HS-5 (cell line): ENCODE measurements at regions not wholly inside any gene's neighbourhood (a gene's known extent, or its start where the extent isn't known, plus 50 kb on each side); places are given as distances from the start of the nearest gene placed in this dataset.
A peak's percentile ranks its signal among the peaks of the same experiment; 100 is the strongest.
"Not testable (repeated sequence)": the region's sequence is repeated elsewhere in the genome, so short reads cannot be mapped to it uniquely, and the experiment has no call there.

Experiments used
- DNase-seq: peaks from one replicate; pipeline ENCODE4 v3.0.0-alpha.2; 2012; ENCODE audit warnings: low read depth

- no peak for DNase-seq
These were observed 235.8 kb downstream of the EN1 start for GRCh38 chr2:118611691-118612090.

GRCh38 chr2:118609138-118609537, 238.3 kb downstream of the EN1 start:
- DNase-seq, result no peak

- DNase-seq, result no peak
These were observed 239.8 kb downstream of the EN1 start for GRCh38 chr2:118607641-118608040.

DNA sequence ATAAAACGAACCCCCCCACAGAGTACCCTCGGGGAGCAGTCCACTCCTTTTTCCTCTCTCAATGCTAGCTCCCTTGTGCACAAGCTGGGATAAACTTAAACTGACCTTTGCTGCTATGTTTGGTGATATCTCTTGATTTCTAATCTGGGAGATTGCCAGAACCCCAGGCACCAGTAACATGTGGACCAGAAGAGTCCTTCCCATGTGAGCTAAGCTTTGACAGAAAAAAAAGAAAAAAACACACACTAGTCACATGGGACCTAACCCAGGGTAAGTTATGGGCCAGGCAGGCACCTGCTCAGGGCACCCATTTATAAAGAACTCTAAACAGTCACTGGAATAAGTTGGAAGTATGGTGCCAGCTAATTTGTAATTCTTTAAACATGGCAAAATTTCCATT, 242.6 kb downstream of the EN1 start:
- DNase-seq, result no peak

DNA sequence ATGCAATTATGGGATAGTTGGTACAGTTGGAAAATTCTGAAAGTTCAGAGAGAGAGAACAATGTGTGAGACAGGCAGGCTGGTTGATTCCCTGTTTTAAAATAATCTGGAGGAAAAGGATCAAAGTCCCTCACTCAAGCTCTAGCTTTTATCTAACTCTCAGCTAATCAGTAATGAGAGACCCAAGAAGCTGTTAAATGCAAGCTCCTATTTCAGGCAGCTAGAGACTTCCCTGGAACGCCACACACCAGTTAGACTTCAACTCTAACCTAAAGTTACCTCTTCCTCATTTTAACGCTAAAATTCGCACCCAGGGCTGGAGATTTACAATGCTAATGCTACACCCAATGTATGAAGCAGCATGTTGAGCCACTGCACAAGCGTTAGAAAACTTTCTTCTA, 243.1 kb downstream of the EN1 start:
- DNase-seq, result no peak

DNA sequence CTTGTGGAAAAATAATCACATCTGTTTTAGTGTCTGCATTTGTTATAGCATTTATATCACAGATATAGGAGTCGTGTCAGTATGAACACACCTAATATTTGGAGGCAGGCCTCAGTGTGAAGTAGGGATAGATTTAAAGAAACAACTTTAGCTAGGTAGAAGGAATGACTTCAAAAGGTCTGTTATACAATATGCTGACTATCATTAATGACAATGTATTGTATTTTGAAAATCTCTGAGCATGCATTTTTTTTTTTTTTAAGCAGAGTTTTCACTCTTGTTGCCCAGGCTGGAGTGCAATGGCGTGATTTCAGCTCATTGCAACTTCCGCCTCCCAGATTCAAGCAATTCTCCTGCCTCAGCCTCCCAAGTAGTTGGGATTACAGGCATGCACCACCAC, 248.3 kb downstream of the EN1 start:
- no peak for DNase-seq

GRCh38 chr2:118596620-118597019, 250.8 kb downstream of the EN1 start:
- DNase-seq, result no peak

DNA sequence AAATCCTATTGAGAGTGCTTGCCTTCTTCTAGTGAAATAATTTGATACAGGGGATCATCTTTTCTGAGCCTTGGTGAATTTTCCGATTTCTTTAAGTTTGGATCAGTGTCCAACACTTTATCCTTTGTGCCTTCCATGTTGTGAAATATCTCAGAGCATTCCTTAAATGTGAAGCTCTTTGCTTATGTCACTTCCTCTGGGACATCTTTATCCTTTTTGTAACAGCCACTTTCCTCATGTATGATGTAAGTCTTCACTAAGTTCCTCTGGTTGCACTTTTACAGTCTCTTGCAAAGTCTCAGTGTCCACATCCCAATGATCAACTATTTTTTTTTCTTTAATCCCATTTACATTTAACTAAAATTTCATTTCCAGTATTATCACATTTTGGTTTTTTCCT, 254.2 kb downstream of the EN1 start:
- no peak for DNase-seq

GRCh38 chr2:118591223-118591622, 256.2 kb downstream of the EN1 start:
- DNase-seq, result no peak

DNA sequence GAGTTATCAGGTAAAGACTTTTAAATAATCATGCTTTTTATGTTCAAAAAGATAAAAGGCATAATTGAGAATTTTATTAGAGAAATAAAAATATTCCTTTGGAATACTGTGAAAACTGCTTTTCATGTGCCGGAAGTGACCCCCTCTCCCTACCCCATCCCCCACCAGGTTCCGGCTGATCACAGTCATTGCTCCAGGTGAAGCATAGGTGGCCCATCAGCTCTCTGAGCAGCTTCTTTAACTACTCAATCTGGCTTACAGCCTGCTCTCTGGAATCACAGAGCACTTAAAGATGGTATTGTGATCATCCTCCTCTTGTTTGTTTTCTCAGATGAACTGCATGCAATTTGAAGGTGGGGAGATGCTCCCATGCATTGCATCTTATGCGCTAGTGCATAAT, 257.7 kb downstream of the EN1 start:
- DNase-seq, result no peak

DNA sequence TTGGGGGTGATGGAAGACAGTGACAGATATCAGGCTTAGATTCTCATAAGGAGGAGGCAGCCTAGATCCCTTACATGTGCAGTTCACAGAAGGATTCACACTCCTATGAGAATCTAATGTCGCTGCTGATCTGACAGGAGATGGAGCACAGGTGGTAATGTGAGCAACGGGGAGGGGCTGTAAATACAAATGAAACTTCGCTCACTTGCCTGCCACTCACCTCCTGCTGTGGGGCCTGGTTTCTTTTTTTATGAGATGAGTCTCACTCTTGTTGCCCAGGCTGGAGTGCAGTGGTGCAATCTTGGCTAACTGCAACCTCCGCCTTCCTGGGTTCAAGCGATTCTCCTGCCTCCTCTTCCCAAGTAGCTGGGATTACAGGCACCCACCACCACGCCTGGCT, 258.6 kb downstream of the EN1 start:
- DNase-seq, result no peak

GRCh38 chr2:118586312-118586711, 261.1 kb downstream of the EN1 start:
- DNase-seq, result no peak

DNA sequence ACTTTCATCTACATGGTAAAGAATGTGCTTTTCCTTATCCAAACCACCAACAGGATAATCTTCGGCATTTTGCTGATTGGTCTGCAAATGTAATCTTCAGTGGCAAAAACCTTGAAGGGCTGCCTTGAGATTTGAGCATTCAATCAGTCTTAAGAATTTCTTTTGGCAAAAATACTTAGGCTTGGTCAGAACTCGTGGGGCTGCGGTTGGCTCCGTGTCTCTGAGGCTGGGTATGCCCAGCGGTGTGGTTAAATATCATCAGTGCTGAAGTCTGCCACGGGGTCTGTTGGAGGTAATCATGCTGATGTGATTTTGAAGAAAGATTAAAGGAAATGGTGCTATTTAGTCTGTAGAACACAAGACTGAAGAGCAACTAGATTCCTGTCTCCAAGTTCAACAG, 262.6 kb downstream of the EN1 start:
- DNase-seq, result no peak

- DNase-seq, result no peak
These were observed 263.2 kb downstream of the EN1 start for GRCh38 chr2:118584062-118584749.

DNA sequence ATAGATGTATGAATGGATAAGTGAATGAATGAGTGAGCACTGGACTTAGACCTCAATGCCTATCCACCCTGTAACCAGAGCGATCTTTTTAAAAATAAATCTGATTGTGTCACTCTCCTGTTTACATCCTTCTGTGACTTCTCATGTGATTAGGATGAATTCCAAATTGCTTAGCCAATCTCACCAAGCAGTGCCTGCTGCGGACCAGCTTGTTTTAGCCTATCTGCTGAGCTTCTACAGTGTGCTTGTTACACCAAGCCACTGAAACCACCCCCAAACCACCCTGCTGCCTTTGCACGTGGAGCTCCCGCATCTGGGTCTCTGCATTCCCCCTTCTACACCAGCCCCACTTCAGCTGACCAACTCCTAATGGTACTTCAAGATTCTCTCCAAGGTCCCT, 265.4 kb downstream of the EN1 start:
- DNase-seq, result no peak

GRCh38 chr2:118580651-118581050, 266.8 kb downstream of the EN1 start:
- peak; percentile 44 for DNase-seq

GRCh38 chr2:118580107-118580506, 267.3 kb downstream of the EN1 start:
- DNase-seq, result no peak

DNA sequence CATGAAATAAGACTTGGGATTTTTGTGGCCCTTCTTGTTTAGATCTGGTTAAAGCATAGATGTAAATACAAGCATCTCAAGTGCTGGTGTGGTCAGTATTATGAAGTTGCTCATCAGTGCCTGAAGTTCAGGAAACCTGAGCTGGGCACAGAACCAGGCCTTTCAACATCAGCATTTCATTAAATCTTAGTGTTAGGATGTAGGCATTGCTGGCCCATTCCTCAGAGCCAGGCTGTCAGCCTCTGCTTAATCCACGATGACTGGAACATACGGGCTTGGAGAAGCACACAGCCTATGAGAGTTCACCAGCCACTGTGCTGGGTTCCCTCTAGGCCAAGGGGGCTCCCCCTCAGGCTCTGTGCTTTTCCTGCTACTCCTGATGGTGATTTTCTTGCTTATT, 270.2 kb downstream of the EN1 start:
- no peak for DNase-seq

GRCh38 chr2:118576109-118576855, 271.2 kb downstream of the EN1 start:
- DNase-seq, result no peak

DNA sequence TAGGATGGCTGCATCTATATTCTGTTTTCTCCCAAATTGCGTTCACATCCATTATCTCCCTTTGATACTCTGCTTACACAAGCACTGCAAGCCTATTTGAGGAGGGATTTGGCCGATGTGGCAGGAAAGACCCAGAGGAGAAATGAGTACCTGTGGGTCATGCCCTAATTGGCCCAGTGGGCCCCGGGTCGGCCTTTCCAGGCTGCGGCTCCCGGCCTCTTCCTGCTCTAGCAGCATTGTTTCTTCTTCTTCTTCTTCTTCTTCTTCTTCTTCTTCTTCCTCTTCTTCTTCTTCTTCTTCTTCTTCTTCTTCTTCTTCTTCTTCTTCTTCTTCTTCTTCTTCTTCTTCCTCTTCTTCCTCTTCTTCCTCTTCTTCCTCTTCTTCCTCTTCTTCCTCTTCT, 275.1 kb downstream of the EN1 start:
- not testable (repeated sequence) for DNase-seq

DNA sequence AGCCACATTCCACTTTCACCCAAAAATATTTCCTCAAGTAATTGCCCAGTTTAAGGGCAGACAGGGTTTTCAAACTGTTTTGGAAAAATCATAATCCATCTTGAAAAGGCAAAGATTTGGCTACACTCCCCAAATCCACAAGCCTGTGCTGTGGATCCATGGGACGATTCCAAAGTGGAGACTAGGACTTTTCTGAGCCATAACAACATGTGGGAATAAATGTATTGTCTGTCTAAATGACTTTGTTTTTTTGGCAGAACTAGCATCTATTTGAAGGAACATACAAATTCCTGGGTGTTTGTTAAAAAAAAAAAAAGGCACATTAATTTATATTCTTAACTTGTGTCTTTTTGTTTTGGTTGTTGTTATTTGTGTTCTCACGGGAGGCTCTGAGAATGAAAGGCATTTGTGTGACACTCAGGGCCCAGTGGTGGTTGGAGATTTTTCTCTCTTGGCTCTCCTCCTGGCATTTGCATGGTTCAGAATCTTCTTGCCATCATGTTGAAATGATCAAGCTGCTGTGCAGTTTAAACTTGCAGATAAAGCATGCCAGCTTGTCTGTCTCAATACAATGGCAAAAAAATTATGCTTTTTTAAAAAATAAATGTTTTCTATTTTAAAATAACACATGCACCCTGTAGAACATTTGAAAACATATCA, 277.4 kb downstream of the EN1 start:
- no peak for DNase-seq

GRCh38 chr2:118568700-118569099, 278.7 kb downstream of the EN1 start:
- DNase-seq, result no peak

DNA sequence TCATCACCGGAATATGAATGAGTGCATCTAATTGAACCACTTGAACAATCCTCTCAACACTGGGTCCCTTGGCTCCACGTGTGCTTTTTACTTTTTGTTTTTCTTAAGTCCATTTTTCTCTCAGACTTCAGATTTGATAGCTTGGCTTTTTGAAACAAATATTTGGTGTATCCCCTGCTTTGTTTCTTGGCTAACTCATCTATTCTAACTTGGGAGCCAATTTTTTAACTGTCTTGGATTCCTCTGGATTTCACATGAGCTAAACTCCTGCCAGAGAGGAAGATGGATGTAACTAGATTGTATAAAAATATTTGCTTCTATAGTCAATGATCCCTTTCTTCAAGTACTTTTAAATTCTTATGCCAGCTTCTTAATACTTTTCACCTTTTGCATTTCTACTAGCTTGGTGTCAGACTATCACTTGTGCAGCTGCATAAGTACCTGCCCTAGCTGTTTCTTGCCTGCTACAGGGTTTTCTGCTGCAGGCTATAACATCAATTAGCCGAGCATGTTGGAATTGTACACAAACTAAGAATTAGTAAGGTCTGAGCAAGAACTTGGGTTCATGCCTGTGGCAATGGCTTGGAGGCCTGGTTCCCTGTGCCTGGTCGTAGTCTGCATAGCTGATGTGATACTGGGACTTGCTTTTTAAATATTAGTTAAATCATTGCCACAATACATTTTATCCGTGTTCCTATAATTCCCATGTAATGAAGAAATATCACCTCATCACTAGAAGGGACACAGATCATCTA, 281.5 kb downstream of the EN1 start:
- DNase-seq, result no peak
